G401 (cell line): ENCODE measurements at regions not wholly inside any gene's neighbourhood (a gene's known extent, or its start where the extent isn't known, plus 50 kb on each side); places are given as distances from the start of the nearest gene placed in this dataset.

Source experiments
- DNase-seq: peaks from one replicate; pipeline ENCODE4 v3.0.0-alpha.2; 2015; ENCODE audit warnings: low spot score
- in situ Hi-C: cut with HindIII; loops from 2 replicates; pipeline ENCODE4 v1.10.0; 2016; ENCODE audit warnings: low sequenced_read_pairs, mixed read lengths

- DNase-seq, result no peak
- in situ Hi-C loops, result no loop called here
These were observed 537.3 kb upstream of the TGFBR2 start for GRCh38 chr3:30069056-30069455.

DNA sequence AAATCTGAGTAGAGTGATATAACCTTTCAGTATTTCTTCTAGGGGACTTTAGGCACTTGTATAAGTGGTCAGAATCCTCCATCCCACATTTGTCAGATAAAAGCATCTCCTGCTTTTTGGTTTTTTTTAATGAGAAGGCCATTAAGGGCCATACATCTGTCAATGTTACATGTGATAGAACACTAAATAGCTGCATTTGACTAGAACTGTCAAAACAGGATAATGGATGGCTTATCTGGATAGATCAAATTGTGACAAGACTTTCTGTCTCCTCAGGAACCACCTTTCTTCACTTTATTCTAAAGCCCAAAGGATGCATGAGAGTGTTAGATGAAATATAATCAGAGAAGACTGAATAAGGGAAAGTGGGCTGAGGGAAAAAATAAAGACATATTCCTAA lies 533.4 kb upstream of the TGFBR2 start:
- in situ Hi-C loops, result no loop called here
- no peak for DNase-seq

- in situ Hi-C loops, result no loop called here
- DNase-seq, result no peak
These were observed 532.8 kb upstream of the TGFBR2 start for GRCh38 chr3:30073622-30074021.

- DNase-seq, result no peak
- in situ Hi-C loops, result no loop called here
These were observed 530.9 kb upstream of the TGFBR2 start for GRCh38 chr3:30075514-30075913.

GRCh38 chr3:30076899-30077298 lies 529.5 kb upstream of the TGFBR2 start:
- no peak for DNase-seq
- in situ Hi-C loops, result no loop called here

DNA sequence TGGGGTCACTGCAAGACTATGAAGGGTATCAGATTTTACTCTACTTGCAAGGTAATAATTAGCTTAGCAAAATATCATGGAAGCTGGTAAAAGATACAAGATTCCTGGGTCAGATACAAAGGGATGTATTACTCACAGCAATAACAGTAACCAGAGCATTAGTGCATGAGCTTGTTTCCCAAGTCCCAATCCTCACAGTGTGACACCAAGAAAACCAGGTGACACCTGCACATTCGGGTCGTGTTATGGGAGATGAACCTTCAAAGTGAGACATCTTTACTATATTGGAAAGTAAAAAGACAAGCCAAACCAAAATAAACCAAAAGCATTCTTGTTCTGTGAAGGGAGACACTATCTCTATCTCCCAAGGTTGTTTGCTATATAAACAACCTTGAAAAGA lies 528.7 kb upstream of the TGFBR2 start:
- no peak for DNase-seq
- in situ Hi-C loops, result no loop called here

- in situ Hi-C loops, result no loop called here
- DNase-seq, result no peak
These were observed 527.7 kb upstream of the TGFBR2 start for GRCh38 chr3:30078736-30079135.

- DNase-seq, result no peak
- in situ Hi-C loops, result no loop called here
These were observed 524.5 kb upstream of the TGFBR2 start for GRCh38 chr3:30081904-30082303.

DNA sequence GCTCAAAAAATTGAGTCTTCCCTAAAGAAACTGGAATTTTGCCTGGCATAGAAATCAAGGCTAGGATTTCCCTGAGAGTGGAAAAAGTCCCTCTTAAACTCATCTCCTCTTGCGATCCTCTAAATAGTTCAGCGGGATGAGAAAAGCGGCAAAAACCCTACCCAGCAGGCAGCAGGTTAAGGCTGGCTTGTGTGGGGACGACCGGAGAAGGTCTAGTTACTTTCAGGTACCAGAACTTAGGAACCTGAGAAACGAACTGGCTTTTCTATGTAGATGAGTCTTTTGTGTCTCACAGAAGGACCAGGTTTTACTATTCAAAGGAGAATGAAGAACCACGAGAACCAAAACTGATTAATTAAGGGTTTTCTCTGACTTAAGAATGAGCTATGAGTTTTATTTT lies 523.7 kb upstream of the TGFBR2 start:
- in situ Hi-C loops, result no loop called here
- DNase-seq, result no peak

DNA sequence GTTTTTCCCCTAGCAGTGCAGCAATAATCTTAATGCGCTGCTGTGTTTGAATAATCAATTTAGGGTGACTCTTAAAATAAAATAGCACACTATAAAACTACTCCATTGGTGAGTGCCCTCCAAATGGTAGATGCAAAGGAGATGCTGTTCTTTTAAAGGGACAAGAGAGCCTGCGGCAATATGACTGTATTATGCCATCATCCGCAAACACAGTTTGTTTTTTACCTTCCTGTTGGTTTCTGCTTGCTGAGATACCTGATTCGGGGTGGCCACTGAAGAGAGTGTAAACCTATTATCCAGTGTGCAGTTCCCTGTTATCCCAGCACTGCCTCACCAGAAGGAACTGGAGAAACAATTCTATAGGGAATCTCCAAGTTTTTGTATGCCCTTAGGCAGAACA lies 523.1 kb upstream of the TGFBR2 start:
- no peak for DNase-seq
- in situ Hi-C loops, result no loop called here

GRCh38 chr3:30084316-30084715 lies 522.1 kb upstream of the TGFBR2 start:
- in situ Hi-C loops, result no loop called here
- DNase-seq, result no peak

DNA sequence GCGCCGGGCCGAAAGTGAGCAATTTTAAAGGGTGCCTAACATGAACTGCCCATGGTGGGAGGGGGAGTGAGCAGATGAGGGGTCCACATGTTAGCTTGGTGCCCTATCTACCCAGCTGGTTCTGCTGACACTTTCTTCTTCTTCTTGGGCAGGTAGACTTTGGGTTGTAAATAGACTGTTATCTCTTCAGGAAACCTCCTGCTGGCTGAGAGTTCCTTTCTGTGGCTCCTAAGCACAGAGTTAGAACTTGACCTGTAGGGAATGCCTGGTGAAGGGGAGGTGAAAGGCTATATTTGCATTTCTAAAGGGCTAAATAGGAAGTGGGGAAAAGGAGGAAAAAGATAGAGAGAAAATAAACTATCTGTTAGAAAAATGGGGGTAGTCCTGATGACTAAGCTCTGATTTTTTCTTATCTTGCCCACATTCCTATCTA lies 521.4 kb upstream of the TGFBR2 start:
- DNase-seq, result no peak
- in situ Hi-C loops, result no loop called here

- no peak for DNase-seq
- in situ Hi-C loops, result no loop called here
These were observed 520.9 kb upstream of the TGFBR2 start for GRCh38 chr3:30085486-30085885.

DNA sequence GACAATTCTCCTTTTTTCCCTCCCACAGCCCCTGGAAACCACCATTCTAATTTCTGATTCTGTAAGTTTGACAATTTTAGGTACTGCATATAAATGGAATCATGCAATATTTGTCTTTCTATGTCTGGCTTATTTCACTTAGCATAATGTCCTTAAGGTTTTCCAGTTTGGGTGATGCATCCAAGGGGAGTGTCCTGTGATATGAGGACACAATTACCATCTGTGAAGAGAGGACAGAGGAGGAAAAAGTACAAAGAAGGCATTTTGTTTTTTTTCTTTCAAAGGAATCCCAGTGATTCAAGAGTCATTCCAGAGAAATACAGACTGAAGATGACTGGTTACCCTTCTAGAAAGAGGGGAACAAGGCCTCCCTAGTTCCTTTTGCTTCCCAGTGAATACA lies 514.7 kb upstream of the TGFBR2 start:
- in situ Hi-C loops, result no loop called here
- no peak for DNase-seq

DNA sequence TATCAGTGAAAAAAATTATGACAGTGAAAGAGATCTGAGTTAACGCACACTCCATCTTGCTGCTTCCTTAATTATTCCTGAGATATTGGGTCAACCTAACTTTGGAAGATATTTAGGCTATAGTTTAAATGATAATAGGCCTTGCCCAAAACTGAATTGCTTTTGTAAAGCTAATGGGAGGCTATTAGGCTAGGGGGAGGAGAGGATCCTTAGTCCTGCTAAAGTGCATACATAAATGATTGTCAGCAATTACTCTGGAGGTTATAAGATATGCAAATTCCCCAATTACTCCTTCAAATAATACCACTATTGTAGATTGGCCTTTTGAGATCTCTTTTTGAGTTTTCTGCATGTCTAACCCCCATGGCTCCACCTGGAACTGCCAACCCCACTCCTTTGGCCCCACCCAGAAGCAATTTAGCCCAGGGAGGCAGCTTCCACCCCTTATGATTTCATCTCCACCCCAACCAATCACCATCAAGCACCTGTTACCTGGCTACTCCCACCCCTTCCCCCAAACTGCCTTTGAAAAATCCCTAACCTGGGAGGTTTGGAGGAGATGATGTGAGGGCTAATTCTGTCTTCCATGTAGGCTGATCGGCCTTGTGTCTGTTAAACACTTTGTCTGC lies 509.3 kb upstream of the TGFBR2 start:
- in situ Hi-C loops, result no loop called here
- no peak for DNase-seq

DNA sequence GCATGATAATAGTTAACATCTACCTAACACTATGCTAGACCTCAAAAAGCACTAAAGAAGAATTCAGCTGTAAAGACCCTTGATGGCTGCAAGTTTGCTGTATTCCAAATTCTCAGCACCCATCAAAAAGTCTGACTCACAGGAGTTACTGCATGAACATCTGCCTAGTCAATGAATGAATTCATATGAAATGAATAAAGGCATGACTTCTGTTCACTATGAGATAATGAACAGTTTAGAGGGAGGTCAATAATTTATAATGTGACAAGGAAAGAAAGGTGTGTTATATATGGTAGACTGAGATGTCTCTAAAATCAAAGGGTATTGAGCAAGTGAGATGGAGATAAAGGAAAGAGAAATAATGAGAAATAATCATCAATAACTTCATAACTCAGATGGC lies 508.2 kb upstream of the TGFBR2 start:
- no peak for DNase-seq
- in situ Hi-C loops, result no loop called here

GRCh38 chr3:30098653-30099455 lies 507.5 kb upstream of the TGFBR2 start:
- DNase-seq, result no peak
- in situ Hi-C loops, result no loop called here

- in situ Hi-C loops, result no loop called here
- DNase-seq, result no peak
These were observed 504.0 kb upstream of the TGFBR2 start for GRCh38 chr3:30102356-30102755.

GRCh38 chr3:30103186-30103585 lies 503.2 kb upstream of the TGFBR2 start:
- in situ Hi-C loops, result no loop called here
- no peak for DNase-seq

DNA sequence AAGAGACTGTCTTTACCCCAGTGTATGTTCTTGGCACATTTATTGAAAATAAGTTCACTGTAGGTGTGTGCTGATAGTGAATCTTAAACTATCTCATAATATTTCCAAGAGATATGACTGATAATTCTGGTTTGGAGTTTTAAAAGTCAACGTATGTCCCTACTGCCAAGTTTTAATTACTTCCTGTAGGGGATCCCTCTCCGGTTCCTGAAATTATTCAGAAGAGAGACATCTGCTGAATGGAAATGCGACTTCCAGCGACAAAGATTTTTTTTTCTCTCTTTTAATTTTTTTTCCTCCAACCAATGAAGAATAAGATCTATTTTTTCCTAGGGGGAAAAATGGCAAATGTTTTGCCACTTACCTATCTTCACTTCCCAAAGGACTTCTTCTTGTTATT lies 498.9 kb upstream of the TGFBR2 start:
- no peak for DNase-seq
- in situ Hi-C loops, result no loop called here

DNA sequence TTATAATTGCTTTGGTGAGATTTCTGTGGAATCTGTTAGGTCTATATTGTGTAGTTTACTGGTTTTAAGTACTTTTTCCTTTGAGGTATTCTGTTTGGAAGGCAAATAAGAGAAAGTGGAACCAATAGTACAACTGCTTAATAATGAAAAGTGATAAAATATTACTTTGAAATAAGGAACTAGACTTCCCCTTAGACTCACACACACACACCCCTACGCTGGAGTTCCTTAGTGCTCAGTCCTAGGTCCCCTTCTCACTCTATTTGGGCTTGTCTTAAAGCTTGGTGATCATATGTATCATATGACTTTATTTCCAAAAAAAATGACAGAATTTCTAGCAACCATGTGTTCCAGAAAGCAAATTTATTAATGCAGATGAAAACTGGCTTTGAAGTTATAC lies 494.0 kb upstream of the TGFBR2 start:
- no peak for DNase-seq
- in situ Hi-C loops, result no loop called here
